ENCODE measurements at regions not wholly inside any gene's neighbourhood (a gene's known extent, or its start where the extent isn't known, plus 50 kb on each side); places are given as distances from the start of the nearest gene placed in this dataset.

- Mint-ChIP-seq H3K27ac (ENCODE audit: unreplicated experiment) (no peak overlapping the region), H3K27me3 (ENCODE audit: low read depth, unreplicated experiment) (peaks cover 9% of the 10 kb centered on the region), H3K4me1 (ENCODE audit: low read depth, unreplicated experiment) (no peaks in the 10 kb centered on the region), H3K4me3 (ENCODE audit: unreplicated experiment) (no peak overlapping the region), H3K9me3 (ENCODE audit: unreplicated experiment) (peaks cover 10% of the 10 kb centered on the region), H3K36me3 (ENCODE audit: low read depth, unreplicated experiment) (peaks cover 3% of the 10 kb centered on the region)
- H3K4me2 ChIP-seq (ENCODE audit: low read length), result no peak overlapping the region
- FAIRE-seq (no peak), DNase-seq (ENCODE audit: low read depth) (no peak)
- no peaks in the 10 kb centered on the region for H3K9me3 ChIP-seq (ENCODE audit: insufficient read depth, low read depth, low read length)
- TF ChIP-seq CTCF (IDR thresholded peaks at IDR 0.05; ENCODE audit: insufficient read depth, low read depth, low read length) (no peak), EZH2 (IDR thresholded peaks at IDR 0.05; ENCODE audit: insufficient read depth, low read length) (no peak)
- no peak overlapping the region for H3K9ac ChIP-seq (ENCODE audit: low read length)
- no peak overlapping the region for H3K4me3 ChIP-seq (ENCODE audit: insufficient read depth, low read depth, low read length)
- no peak overlapping the region for H2AFZ ChIP-seq (ENCODE audit: low read depth, low read length)
- peaks cover 2% of the 10 kb centered on the region for H3K27me3 ChIP-seq (ENCODE audit: insufficient read depth, low read length)
- no peak overlapping the region for H3K27ac ChIP-seq (ENCODE audit: low read depth, low read length)
- H4K20me1 ChIP-seq (ENCODE audit: insufficient read depth, low read length), result no peaks in the 10 kb centered on the region
- no peaks in the 10 kb centered on the region for H3K4me1 ChIP-seq (ENCODE audit: insufficient read depth, low read length)
- no peaks in the 10 kb centered on the region for H3K79me2 ChIP-seq (ENCODE audit: insufficient read depth, low read length)
- no peaks in the 10 kb centered on the region for H3K36me3 ChIP-seq (ENCODE audit: insufficient read depth, low read length)
These were observed 165.4 kb upstream of the DCBLD2 start for GRCh38 chr3:99066863-99067262.

GRCh38 chr3:99049164-99049563 lies 147.7 kb upstream of the DCBLD2 start:
- no peaks in the 10 kb centered on the region for H3K79me2 ChIP-seq (ENCODE audit: insufficient read depth, low read length)
- peaks cover 2% of the 10 kb centered on the region for H3K9me3 Mint-ChIP-seq (ENCODE audit: unreplicated experiment)
- H4K20me1 ChIP-seq (ENCODE audit: insufficient read depth, low read length), result no peaks in the 10 kb centered on the region
- no peak overlapping the region for H2AFZ ChIP-seq (ENCODE audit: low read depth, low read length)
- TF ChIP-seq EZH2 (IDR thresholded peaks at IDR 0.05; ENCODE audit: insufficient read depth, low read length) (no peak), CTCF (IDR thresholded peaks at IDR 0.05; ENCODE audit: insufficient read depth, low read depth, low read length) (no peak)
- H3K4me2 ChIP-seq (ENCODE audit: low read length), result no peak overlapping the region
- no peaks in the 10 kb centered on the region for H3K9me3 ChIP-seq (ENCODE audit: insufficient read depth, low read depth, low read length)
- H3K4me1 Mint-ChIP-seq (ENCODE audit: low read depth, unreplicated experiment), result no peaks in the 10 kb centered on the region
- no peak overlapping the region for H3K27ac Mint-ChIP-seq (ENCODE audit: unreplicated experiment)
- H3K36me3 ChIP-seq (ENCODE audit: insufficient read depth, low read length), result no peaks in the 10 kb centered on the region
- H3K36me3 Mint-ChIP-seq (ENCODE audit: low read depth, unreplicated experiment), result no peaks in the 10 kb centered on the region
- DNase-seq (ENCODE audit: low read depth) (no peak), FAIRE-seq (no peak)
- no peak overlapping the region for H3K4me3 ChIP-seq (ENCODE audit: insufficient read depth, low read depth, low read length)
- H3K27ac ChIP-seq (ENCODE audit: low read depth, low read length), result no peak overlapping the region
- H3K4me1 ChIP-seq (ENCODE audit: insufficient read depth, low read length), result no peaks in the 10 kb centered on the region
- no peak overlapping the region for H3K9ac ChIP-seq (ENCODE audit: low read length)
- H3K27me3 ChIP-seq (ENCODE audit: insufficient read depth, low read length), result no peaks in the 10 kb centered on the region
- no peak overlapping the region for H3K4me3 Mint-ChIP-seq (ENCODE audit: unreplicated experiment)
- H3K27me3 Mint-ChIP-seq (ENCODE audit: low read depth, unreplicated experiment), result no peaks in the 10 kb centered on the region

GRCh38 chr3:99041747-99042146 lies 140.3 kb upstream of the DCBLD2 start:
- no peaks in the 10 kb centered on the region for H3K79me2 ChIP-seq (ENCODE audit: insufficient read depth, low read length)
- Mint-ChIP-seq H3K27me3 (ENCODE audit: low read depth, unreplicated experiment) (no peaks in the 10 kb centered on the region), H3K9me3 (ENCODE audit: unreplicated experiment) (no peaks in the 10 kb centered on the region), H3K4me1 (ENCODE audit: low read depth, unreplicated experiment) (peaks cover 2% of the 10 kb centered on the region), H3K4me3 (ENCODE audit: unreplicated experiment) (no peak overlapping the region), H3K36me3 (ENCODE audit: low read depth, unreplicated experiment) (no peaks in the 10 kb centered on the region), H3K27ac (ENCODE audit: unreplicated experiment) (no peak overlapping the region)
- H3K4me3 ChIP-seq (ENCODE audit: insufficient read depth, low read depth, low read length), result no peak overlapping the region
- no peak overlapping the region for H3K27ac ChIP-seq (ENCODE audit: low read depth, low read length)
- no peaks in the 10 kb centered on the region for H3K36me3 ChIP-seq (ENCODE audit: insufficient read depth, low read length)
- H3K9ac ChIP-seq (ENCODE audit: low read length), result no peak overlapping the region
- no peaks in the 10 kb centered on the region for H3K9me3 ChIP-seq (ENCODE audit: insufficient read depth, low read depth, low read length)
- no peaks in the 10 kb centered on the region for H3K27me3 ChIP-seq (ENCODE audit: insufficient read depth, low read length)
- no peaks in the 10 kb centered on the region for H3K4me1 ChIP-seq (ENCODE audit: insufficient read depth, low read length)
- H4K20me1 ChIP-seq (ENCODE audit: insufficient read depth, low read length), result no peaks in the 10 kb centered on the region
- no peak for TF ChIP-seq EZH2 (IDR thresholded peaks at IDR 0.05; ENCODE audit: insufficient read depth, low read length)
- no peak for TF ChIP-seq CTCF (IDR thresholded peaks at IDR 0.05; ENCODE audit: insufficient read depth, low read depth, low read length)
- no peak overlapping the region for H2AFZ ChIP-seq (ENCODE audit: low read depth, low read length)
- DNase-seq (ENCODE audit: low read depth), result no peak
- no peak overlapping the region for H3K4me2 ChIP-seq (ENCODE audit: low read length)
- FAIRE-seq, result no peak
